EH (cell line): ENCODE measurements at regions not wholly inside any gene's neighbourhood (a gene's known extent, or its start where the extent isn't known, plus 50 kb on each side); places are given as distances from the start of the nearest gene placed in this dataset.

Experiments
- DNase-seq: peaks from one replicate; pipeline ENCODE4 v3.0.0-alpha.2; 2015; ENCODE audit warnings: low read depth

GRCh38 chr6:169964486-169965180 lies 213.2 kb downstream of the ERMARD start:
- DNase-seq: no peak

- no peak for DNase-seq
Observed at GRCh38 chr6:169963581-169964297, 212.3 kb downstream of the ERMARD start.

- no peak for DNase-seq
Observed at GRCh38 chr6:169962604-169963469, 211.4 kb downstream of the ERMARD start.

- DNase-seq: no peak
Observed at GRCh38 chr6:169961772-169962561, 210.5 kb downstream of the ERMARD start.

- DNase-seq: no peak
Observed at GRCh38 chr6:169960886-169961611, 209.6 kb downstream of the ERMARD start.

- no peak for DNase-seq
Observed at GRCh38 chr6:169960521-169960885, 209.1 kb downstream of the ERMARD start.

- no peak for DNase-seq
Observed at GRCh38 chr6:169960003-169960344, 208.6 kb downstream of the ERMARD start.

- no peak for DNase-seq
Observed at GRCh38 chr6:169959136-169960002, 207.9 kb downstream of the ERMARD start.

- DNase-seq: no peak
Observed at GRCh38 chr6:169958510-169958909, 207.1 kb downstream of the ERMARD start.

GRCh38 chr6:169957351-169957963 lies 206.0 kb downstream of the ERMARD start:
- no peak for DNase-seq

- no peak for DNase-seq
Observed at GRCh38 chr6:169956580-169956979, 205.2 kb downstream of the ERMARD start.

GRCh38 chr6:169955731-169956437 lies 204.5 kb downstream of the ERMARD start:
- DNase-seq: no peak

GRCh38 chr6:169954977-169955376 lies 203.6 kb downstream of the ERMARD start:
- no peak for DNase-seq

- no peak for DNase-seq
Observed at GRCh38 chr6:169953686-169954085, 202.3 kb downstream of the ERMARD start.

- no peak for DNase-seq
Observed at GRCh38 chr6:169950558-169950957, 199.1 kb downstream of the ERMARD start.

- DNase-seq: no peak
Observed at GRCh38 chr6:169949511-169950097, 198.2 kb downstream of the ERMARD start.

- DNase-seq: no peak
Observed at GRCh38 chr6:169946971-169947370, 195.5 kb downstream of the ERMARD start.

- DNase-seq: no peak
Observed at GRCh38 chr6:169945117-169945516, 193.7 kb downstream of the ERMARD start.

GRCh38 chr6:169944415-169944814 lies 193.0 kb downstream of the ERMARD start:
- DNase-seq: no peak
